Common myeloid progenitor, CD34-positive (primary cell): ENCODE measurements at regions not wholly inside any gene's neighbourhood (a gene's known extent, or its start where the extent isn't known, plus 50 kb on each side); places are given as distances from the start of the nearest gene placed in this dataset.
"Not testable (repeated sequence)": the region's sequence is repeated elsewhere in the genome, so short reads cannot be mapped to it uniquely, and the experiment has no call there.

Source experiments
- CTCF ChIA-PET: fragments of 350-600 bp; sonication (Branson Sonifier 250); formaldehyde crosslinking; loops from one replicate; lab custom pipeline; 2021; ENCODE audit warnings: antibody characterized with exemption; lab: Charles Lee
- POLR2A ChIA-PET: fragments of 350-600 bp; sonication (Branson Sonifier 250); formaldehyde crosslinking; loops from one replicate; lab custom pipeline; 2021; ENCODE audit warnings: antibody characterized with exemption; lab: Charles Lee
- DNase-seq, 3 donors: peaks; one replicate each; pipeline versions ENCODE4 v3.0.0 to v3.0.0-alpha.2; 2013
- H3K27ac ChIP-seq, 2 experiments: 1 replicate in 1 of 2; 2 replicates in 1 of 2; pipeline ENCODE4 v1.7.0; 2013; ENCODE audit warnings: inconsistent platforms in 2 of 2, low read length in 2 of 2, mild to moderate bottlenecking in 2 of 2, low read depth in 1 of 2, moderate library complexity in 1 of 2; ENCODE audit not compliant: severe bottlenecking in 2 of 2, insufficient read depth in 1 of 2, poor library complexity in 1 of 2
- H3K27me3 ChIP-seq, 5 experiments: replicated peaks in 2 of 5; 1 replicate in 3 of 5; 2 replicates in 2 of 5; pipeline versions ENCODE4 v1.6.1 to v1.7.0; 2013; ENCODE audit warnings: low read length in 4 of 5, mild to moderate bottlenecking in 2 of 5, moderate library complexity in 2 of 5, inconsistent platforms in 1 of 5; ENCODE audit not compliant: insufficient read depth in 5 of 5, control insufficient read depth in 4 of 5
- H3K36me3 ChIP-seq, 4 experiments: 1 replicate in 2 of 4; 2 replicates in 2 of 4; pipeline versions ENCODE4 v1.6.1 to v1.7.0; 2013; ENCODE audit warnings: low read length in 3 of 4, control low read depth in 1 of 4, mild to moderate bottlenecking in 1 of 4; ENCODE audit not compliant: control insufficient read depth in 4 of 4, insufficient read depth in 4 of 4
- H3K4me1 ChIP-seq, 4 experiments: 1 replicate in 3 of 4; 2 replicates in 1 of 4; pipeline versions ENCODE4 v1.6.1 to v1.7.1; 2013; ENCODE audit warnings: low read length in 3 of 4, mild to moderate bottlenecking in 3 of 4, control low read depth in 1 of 4, inconsistent platforms in 1 of 4, moderate library complexity in 1 of 4; ENCODE audit not compliant: control insufficient read depth in 4 of 4, insufficient read depth in 4 of 4; ENCODE audit errors: control extremely low read depth in 1 of 4
- H3K4me3 ChIP-seq, 7 experiments: 1 replicate in 4 of 7; 2 replicates in 3 of 7; pipeline versions ENCODE4 v1.5.1 to v1.7.0; 2013; ENCODE audit warnings: mild to moderate bottlenecking in 7 of 7, low read length in 6 of 7, moderate library complexity in 6 of 7, inconsistent platforms in 2 of 7, low read depth in 2 of 7, control low read depth in 1 of 7; ENCODE audit not compliant: insufficient read depth in 4 of 7, control insufficient read depth in 1 of 7; ENCODE audit errors: extremely low read depth in 1 of 7
- H3K9me3 ChIP-seq, 5 experiments: 1 replicate in 4 of 5; 2 replicates in 1 of 5; pipeline versions ENCODE4 v1.6.1 to v1.7.1; 2013; ENCODE audit warnings: low read length in 4 of 5, mild to moderate bottlenecking in 2 of 5, inconsistent platforms in 1 of 5, low read depth in 1 of 5, moderate library complexity in 1 of 5; ENCODE audit not compliant: control insufficient read depth in 4 of 5, insufficient read depth in 2 of 5; ENCODE audit errors: control extremely low read depth in 1 of 5
- WGBS: methylation state at CpG from one replicate; pipeline ENCODE4 v1.1.5; 2013; ENCODE audit not compliant: insufficient coverage; 5-methylcytosine and 5-hydroxymethylcytosine counted together

DNA sequence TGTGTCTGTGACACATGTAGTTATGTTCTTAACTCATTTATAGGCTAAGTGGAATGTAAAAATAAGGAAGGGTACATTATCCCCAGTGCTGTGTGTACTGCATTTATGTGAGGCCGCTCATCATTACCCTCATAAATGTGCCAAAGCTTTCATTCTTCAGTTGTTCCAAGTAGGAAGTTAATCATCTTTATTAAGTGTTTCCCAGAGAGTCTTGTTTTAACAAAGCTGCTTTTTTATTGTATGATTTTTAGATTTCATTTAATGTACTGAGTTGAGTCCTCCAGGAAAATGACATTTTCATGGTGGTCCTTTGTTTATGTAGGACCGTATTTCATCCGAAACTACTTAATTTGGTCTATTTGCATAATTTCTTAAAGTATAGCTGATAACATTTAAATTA lies 379.8 kb downstream of the DLEU7 start:
- ChIA-PET POLR2A (no interaction called here), CTCF (no interaction called here)
- H3K4me1 ChIP-seq, result no peaks in the 10 kb centered on the region
- no CpG with 5 or more reads among the region's 3 CpGs for WGBS
- H3K4me3 ChIP-seq, result no peak overlapping the region
- no peak for DNase-seq
- H3K36me3 ChIP-seq, result no peaks in the 10 kb centered on the region
- no peak overlapping the region for H3K27ac ChIP-seq
- no peaks in the 10 kb centered on the region for H3K9me3 ChIP-seq
- peaks cover 0 to 2% (median 0%) of the 10 kb centered on the region in 5 experiments for H3K27me3 ChIP-seq

DNA sequence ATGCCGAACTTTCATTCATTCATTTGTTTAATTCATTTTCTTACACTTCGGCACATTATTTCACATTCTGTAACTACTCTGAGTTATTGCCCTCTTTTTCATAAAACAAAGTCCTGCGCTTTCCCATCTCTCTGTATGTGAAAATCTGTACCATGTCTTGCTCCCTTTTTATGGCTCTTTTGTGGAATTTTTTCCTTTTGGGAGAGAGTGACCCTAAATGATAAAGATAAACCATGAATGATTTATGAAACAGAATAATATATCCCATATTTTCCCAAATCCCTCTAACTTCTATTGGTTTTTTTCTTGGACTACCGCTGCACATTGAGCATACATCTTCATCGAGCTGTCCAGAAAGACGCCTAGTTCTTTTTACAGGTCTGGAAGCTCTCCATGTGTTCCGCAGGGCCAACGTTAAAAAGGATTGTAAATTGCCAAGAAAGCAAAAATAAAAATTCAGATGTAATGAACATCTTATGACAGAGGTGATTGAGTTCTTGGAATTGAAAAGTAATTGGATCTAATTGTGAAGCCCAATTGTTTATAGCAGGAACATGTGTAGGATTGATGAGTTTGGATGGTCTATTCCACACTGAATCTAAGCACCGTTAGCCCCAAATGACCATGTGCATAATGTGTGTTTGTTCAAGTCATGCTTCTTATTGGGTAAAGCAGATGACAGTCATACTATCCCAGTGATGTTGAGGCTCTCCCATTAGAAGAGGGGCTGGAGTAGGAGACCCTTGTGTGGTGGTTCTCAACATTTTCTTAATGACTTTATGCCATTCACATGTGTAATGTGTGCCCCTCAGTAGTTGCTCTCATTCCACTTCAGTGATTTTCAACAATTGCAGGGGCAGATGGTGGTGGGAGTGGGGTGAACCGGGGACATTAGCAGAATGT lies 378.9 kb downstream of the DLEU7 start:
- CTCF ChIA-PET, result no interaction called here
- WGBS, result 96% methylated on average over 5 of the region's 10 CpGs
- Histone ChIP-seq H3K36me3 (no peaks in the 10 kb centered on the region), H3K27ac (no peak overlapping the region), H3K9me3 (no peaks in the 10 kb centered on the region), H3K4me1 (no peaks in the 10 kb centered on the region), H3K27me3 (peaks cover 0 to 2% (median 0%) of the 10 kb centered on the region in 5 experiments), H3K4me3 (no peak overlapping the region)
- no peak for DNase-seq
- POLR2A ChIA-PET, result interaction anchor here (0.6 kb wide), 1 partner anchor 450 kb away, joined by 3 read pairs; no protein-coding TSS in a partner anchor

DNA sequence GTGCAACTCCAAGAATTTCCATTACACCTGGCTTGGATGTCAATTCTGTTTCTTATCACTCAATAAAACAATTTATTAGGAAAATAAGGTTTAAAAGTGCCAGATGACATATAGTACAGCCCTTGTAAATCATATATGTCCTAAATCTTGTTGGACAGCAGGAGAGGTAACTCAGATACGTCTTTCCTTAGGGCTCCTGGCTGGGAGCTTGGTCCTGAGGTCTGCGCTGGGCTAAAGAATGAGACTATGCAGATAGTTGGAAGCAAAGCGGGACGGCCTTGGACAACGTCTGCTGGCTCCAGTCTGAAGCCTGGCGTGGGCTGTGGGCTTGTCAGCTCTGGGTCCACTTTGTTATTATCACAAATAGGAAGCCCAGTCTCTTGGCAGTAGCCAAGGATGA lies 377.0 kb downstream of the DLEU7 start:
- H3K36me3 ChIP-seq, result no peaks in the 10 kb centered on the region
- H3K27me3 ChIP-seq, result peaks cover 0 to 2% (median 0%) of the 10 kb centered on the region in 5 experiments
- DNase-seq, result no peak
- CTCF ChIA-PET, result no interaction called here
- no peaks in the 10 kb centered on the region for H3K4me1 ChIP-seq
- no peak overlapping the region for H3K4me3 ChIP-seq
- POLR2A ChIA-PET, result no interaction called here
- H3K9me3 ChIP-seq, result no peaks in the 10 kb centered on the region
- no peak overlapping the region for H3K27ac ChIP-seq
- 98% methylated on average over 5 of the region's 6 CpGs for WGBS

DNA sequence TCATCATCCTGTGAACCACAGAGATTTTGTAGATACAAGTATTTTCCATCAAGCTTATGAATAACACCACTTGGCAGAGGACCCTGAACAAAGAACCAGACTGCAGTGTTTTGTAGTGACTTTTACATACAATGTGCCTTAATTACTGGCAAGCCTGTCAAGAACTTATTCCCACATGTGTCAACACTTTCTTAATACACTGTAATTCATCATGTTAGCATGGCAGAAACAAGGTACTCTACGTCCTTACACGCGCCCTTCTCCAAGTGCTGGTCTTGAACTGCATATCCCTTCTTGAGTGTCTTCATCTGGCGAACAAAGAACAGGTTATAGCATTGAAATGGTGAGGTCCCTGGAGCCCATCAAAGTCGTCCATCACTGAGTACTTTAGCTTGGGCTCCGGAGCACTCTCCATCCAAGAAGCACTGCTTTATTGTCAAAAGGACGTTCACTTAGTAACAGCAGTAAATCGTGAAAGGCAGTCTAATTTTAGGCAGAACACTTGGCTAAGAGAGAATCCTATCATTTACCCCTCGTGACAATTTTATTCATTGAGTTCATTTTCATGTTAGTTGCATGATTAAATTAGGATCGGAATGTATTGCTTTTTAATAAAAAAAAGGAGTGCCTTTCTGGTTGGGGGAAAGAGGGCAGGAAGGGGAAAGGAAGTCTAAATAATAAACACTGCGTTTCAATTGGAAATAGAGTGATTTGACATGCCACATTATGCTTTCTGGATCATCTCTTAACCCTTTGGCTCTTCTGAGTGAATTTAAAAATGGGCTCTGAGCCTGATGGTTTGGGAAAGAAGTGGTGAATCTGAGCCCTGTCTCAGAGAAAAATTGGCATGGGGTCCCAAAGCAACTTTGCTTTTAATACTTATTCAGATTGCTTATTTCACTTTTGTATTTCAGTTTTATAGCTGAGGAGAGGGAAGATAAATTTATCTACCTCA lies 376.1 kb downstream of the DLEU7 start:
- Histone ChIP-seq H3K4me3 (no peak overlapping the region), H3K27ac (no peak overlapping the region), H3K4me1 (no peaks in the 10 kb centered on the region), H3K27me3 (peaks cover 0 to 2% (median 0%) of the 10 kb centered on the region in 5 experiments), H3K9me3 (no peaks in the 10 kb centered on the region), H3K36me3 (no peaks in the 10 kb centered on the region)
- DNase-seq, result no peak
- 99% methylated on average over 9 of the region's 11 CpGs for WGBS
- ChIA-PET POLR2A (no interaction called here), CTCF (no interaction called here)

DNA sequence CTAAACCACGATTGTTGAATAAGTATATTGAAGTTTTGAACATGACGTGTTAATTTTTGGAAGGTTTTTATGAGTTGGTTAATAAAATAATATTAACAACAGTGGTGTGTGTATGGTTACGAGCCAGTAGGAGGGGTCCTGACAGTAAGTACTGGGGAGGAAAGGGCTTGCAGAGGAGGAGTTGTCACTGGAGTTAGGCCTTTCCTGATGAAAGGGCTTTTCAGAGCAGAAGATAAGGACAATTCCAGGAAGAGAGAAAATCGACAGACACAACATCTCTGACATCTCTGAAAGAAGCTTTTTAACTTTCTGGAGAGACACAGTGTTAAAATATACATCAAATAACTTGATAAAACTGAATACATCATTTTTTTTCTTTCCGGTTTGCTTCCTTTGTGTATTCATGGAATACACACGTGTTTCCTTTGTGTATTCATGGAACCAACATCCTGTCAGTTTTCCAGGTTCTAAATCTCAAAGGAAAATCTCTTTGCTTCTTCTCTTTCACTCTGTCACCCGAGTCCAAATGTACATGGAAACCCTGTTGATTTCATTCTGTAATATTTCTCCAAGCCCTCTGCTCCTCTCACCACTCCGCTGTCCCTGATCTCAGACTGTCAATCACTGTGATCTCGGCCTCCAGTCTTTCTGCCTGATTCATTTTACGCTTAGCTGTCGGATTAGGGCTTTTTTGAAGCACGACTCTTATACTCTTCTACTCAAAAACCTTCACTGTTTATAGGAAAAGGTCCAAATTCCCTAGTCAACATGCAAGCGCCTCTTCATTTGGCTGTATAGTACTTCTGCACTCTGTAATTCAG lies 374.4 kb downstream of the DLEU7 start:
- Histone ChIP-seq H3K9me3 (no peaks in the 10 kb centered on the region), H3K4me3 (no peak overlapping the region), H3K4me1 (no peaks in the 10 kb centered on the region), H3K27ac (no peak overlapping the region), H3K36me3 (no peaks in the 10 kb centered on the region), H3K27me3 (peaks cover 0 to 2% (median 0%) of the 10 kb centered on the region in 5 experiments)
- no peak for DNase-seq
- ChIA-PET CTCF (no interaction called here), POLR2A (no interaction called here)
- 93% methylated on average over 12 of the region's 13 CpGs for WGBS

DNA sequence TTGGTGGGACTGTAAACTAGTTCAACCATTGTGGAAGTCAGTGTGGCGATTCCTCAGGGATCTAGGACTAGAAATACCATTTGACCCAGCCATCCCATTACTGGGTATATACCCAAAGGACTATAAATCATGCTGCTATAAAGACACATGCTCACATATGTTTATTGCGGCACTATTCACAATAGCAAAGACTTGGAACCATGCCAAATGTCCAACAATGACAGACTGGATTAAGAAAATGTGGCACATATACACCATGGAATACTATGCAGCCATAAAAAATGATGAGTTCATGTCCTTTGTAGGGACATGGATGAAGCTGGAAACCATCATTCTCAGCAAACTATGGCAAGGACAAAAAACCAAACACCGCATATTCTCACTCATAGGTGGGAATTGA lies 370.4 kb downstream of the DLEU7 start:
- WGBS, result no CpG with 5 or more reads among the region's 3 CpGs
- H3K36me3 ChIP-seq, DNase-seq, H3K4me1 ChIP-seq, H3K27ac ChIP-seq, CTCF ChIA-PET, H3K27me3 ChIP-seq, H3K9me3 ChIP-seq, POLR2A ChIA-PET, H3K4me3 ChIP-seq: not testable (repeated sequence)
